Lower lobe of right lung (tissue), 2 donors: ENCODE measurements at regions not wholly inside any gene's neighbourhood (a gene's known extent, or its start where the extent isn't known, plus 50 kb on each side); places are given as distances from the start of the nearest gene placed in this dataset.

Experiments
- ATAC-seq, 2 donors: fragments of 200-7000 bp; cut with Tn5 transposase; one replicate each; pipeline ENCODE4 v1.9.1; 2020 to 2022; ENCODE audit warnings: mild to moderate bottlenecking in 2 of 2, moderate library complexity in 2 of 2
- DNase-seq: peaks from one replicate; pipeline ENCODE4 v3.0.0-alpha.2; 2020
- H3K27ac ChIP-seq: fragments of 200-600 bp; one replicate; pipeline ENCODE4 v1.8.0; 2022
- H3K27me3 ChIP-seq: fragments of 200-600 bp; one replicate; pipeline ENCODE4 v1.8.0; 2022; ENCODE audit warnings: low read depth
- H3K36me3 ChIP-seq: fragments of 200-600 bp; one replicate; pipeline ENCODE4 v1.8.0; 2022; ENCODE audit warnings: mild to moderate bottlenecking
- H3K4me1 ChIP-seq: fragments of 200-600 bp; one replicate; pipeline ENCODE4 v1.8.0; 2022
- H3K4me3 ChIP-seq: fragments of 200-600 bp; one replicate; pipeline ENCODE4 v1.8.0; 2022; ENCODE audit warnings: mild to moderate bottlenecking
- H3K9me3 ChIP-seq: fragments of 200-600 bp; one replicate; pipeline ENCODE4 v1.8.0; 2022
- intact Hi-C: fragments of 100-400 bp; cut with DNase I; formaldehyde crosslinking; loops from one replicate; pipeline ENCODE4 v1.11.0; 2022
- TF ChIP-seq, protein P1 (sequence below): fragments of 200-600 bp; IDR thresholded peaks from one replicate; pipeline ENCODE4 v1.8.0; 2022; ENCODE audit warnings: antibody characterized with exemption, mild to moderate bottlenecking
- donor health status: DM: no; HTN: yes; CAD: no; lungs with severe emphysema.

DNA sequence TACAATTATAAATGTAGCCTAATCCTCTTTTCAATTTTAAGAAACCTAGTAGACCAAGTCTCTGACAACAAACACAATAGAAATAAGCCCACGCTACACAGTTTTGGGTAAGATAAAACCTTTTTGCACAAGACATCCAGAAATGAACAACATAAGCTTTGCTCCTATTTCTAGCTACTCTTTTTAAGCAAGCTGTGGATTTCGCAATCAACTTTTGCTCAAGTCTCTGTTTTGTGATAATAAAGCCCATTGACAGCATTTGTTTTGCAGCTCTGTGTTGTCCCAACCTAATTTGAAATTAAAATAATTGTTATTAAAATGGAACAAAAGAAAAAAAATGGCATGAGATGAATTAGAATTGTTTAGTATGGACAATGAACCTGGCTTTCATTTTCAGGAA lies 287.9 kb upstream of the PUDP start:
- H3K27me3 ChIP-seq = no peaks in the 10 kb centered on the region
- H3K27ac ChIP-seq = no peak overlapping the region
- H3K4me1 ChIP-seq = no peaks in the 10 kb centered on the region
- intact Hi-C loops = no loop called here
- DNase-seq = no peak
- TF ChIP-seq, protein P1, sequence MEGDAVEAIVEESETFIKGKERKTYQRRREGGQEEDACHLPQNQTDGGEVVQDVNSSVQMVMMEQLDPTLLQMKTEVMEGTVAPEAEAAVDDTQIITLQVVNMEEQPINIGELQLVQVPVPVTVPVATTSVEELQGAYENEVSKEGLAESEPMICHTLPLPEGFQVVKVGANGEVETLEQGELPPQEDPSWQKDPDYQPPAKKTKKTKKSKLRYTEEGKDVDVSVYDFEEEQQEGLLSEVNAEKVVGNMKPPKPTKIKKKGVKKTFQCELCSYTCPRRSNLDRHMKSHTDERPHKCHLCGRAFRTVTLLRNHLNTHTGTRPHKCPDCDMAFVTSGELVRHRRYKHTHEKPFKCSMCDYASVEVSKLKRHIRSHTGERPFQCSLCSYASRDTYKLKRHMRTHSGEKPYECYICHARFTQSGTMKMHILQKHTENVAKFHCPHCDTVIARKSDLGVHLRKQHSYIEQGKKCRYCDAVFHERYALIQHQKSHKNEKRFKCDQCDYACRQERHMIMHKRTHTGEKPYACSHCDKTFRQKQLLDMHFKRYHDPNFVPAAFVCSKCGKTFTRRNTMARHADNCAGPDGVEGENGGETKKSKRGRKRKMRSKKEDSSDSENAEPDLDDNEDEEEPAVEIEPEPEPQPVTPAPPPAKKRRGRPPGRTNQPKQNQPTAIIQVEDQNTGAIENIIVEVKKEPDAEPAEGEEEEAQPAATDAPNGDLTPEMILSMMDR = no peak
- no peaks in the 10 kb centered on the region for H3K9me3 ChIP-seq
- no peak overlapping the region for H3K4me3 ChIP-seq
- no peaks in the 10 kb centered on the region for H3K36me3 ChIP-seq
- ATAC-seq = no peak

DNA sequence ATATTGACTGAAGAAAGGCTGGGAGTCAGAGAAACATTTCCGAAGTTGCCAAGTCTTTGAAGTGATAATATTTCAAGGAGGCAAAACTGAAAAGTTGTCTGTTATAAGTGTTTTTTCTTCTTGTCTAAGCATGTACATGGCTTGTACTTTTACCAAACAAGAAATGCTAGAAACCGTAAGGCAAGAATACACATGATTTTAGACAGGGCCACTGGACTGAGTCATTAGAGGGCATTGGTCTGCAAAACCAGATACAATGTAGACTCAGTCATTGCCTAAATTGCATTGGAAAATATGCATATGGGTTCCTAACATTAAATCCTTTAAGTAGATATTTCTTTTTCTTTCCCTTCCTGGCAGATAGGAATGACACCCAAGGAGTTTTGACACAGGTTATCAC lies 284.9 kb upstream of the PUDP start:
- no peak overlapping the region for H3K4me3 ChIP-seq
- no peaks in the 10 kb centered on the region for H3K9me3 ChIP-seq
- no peak for ATAC-seq
- H3K36me3 ChIP-seq = no peaks in the 10 kb centered on the region
- no peaks in the 10 kb centered on the region for H3K4me1 ChIP-seq
- H3K27ac ChIP-seq = no peak overlapping the region
- DNase-seq = no peak
- no peaks in the 10 kb centered on the region for H3K27me3 ChIP-seq
- TF ChIP-seq, protein P1 = no peak
- intact Hi-C loops = no loop called here

- Histone ChIP-seq H3K27ac (no peak overlapping the region), H3K36me3 (no peaks in the 10 kb centered on the region), H3K9me3 (no peaks in the 10 kb centered on the region), H3K4me1 (no peaks in the 10 kb centered on the region), H3K4me3 (no peak overlapping the region), H3K27me3 (no peaks in the 10 kb centered on the region)
- TF ChIP-seq, protein P1 = no peak
- no peak for DNase-seq
- ATAC-seq = no peak
- intact Hi-C loops = no loop called here
Measured at GRCh38 chrX:7420717-7421116, 272.8 kb upstream of the PUDP start.

GRCh38 chrX:7414753-7415152 lies 266.8 kb upstream of the PUDP start:
- no peak for ATAC-seq

GRCh38 chrX:7412840-7413239 lies 264.9 kb upstream of the PUDP start:
- H3K4me3 ChIP-seq = no peak overlapping the region
- no peak overlapping the region for H3K27ac ChIP-seq
- no peaks in the 10 kb centered on the region for H3K4me1 ChIP-seq
- H3K36me3 ChIP-seq = no peaks in the 10 kb centered on the region
- no peaks in the 10 kb centered on the region for H3K27me3 ChIP-seq
- intact Hi-C loops = no loop called here
- DNase-seq (no peak), ATAC-seq (no peak)
- TF ChIP-seq, protein P1 = no peak
- H3K9me3 ChIP-seq = no peaks in the 10 kb centered on the region

More at GRCh38 chrX:7414753-7415152, 266.8 kb upstream of the PUDP start:
- intact Hi-C loops = no loop called here
- Histone ChIP-seq H3K36me3 (no peaks in the 10 kb centered on the region), H3K9me3 (no peaks in the 10 kb centered on the region), H3K4me1 (no peaks in the 10 kb centered on the region), H3K4me3 (no peak overlapping the region), H3K27ac (no peak overlapping the region), H3K27me3 (no peaks in the 10 kb centered on the region)
- no peak for DNase-seq
- TF ChIP-seq, protein P1 = no peak

DNA sequence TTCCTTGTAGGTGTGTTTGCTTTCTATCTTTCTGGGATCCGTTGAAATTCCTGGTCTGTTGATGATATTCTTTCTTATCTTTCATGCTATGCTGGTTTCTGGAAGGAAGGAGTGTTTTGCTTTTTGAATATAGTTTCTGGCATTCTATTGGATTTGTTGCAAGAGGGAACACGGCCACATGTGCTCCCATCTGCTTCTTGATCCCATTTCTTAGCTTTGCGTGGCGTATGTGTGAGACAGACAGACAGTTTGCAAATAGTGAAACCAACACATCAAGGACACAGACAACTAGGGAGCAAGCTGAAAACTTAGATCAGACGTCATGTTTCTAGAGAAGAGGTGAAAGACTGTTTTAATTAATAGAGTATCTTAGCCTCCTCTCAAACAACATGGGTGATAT lies 261.9 kb upstream of the PUDP start:
- Histone ChIP-seq H3K4me1 (no peaks in the 10 kb centered on the region), H3K36me3 (no peaks in the 10 kb centered on the region), H3K9me3 (no peaks in the 10 kb centered on the region), H3K4me3 (no peak overlapping the region), H3K27me3 (no peaks in the 10 kb centered on the region), H3K27ac (no peak overlapping the region)
- ATAC-seq = no peak
- TF ChIP-seq, protein P1 = no peak
- intact Hi-C loops = no loop called here
- DNase-seq = no peak
